HCT116 (cell line): ENCODE measurements at regions not wholly inside any gene's neighbourhood (a gene's known extent, or its start where the extent isn't known, plus 50 kb on each side); places are given as distances from the start of the nearest gene placed in this dataset.

ENCODE experiments used
- ATAC-seq: fragments of 200-7000 bp; cut with Tn5 transposase; 2 replicates; pipeline ENCODE4 v1.9.1; 2020; ENCODE audit warnings: mild to moderate bottlenecking, moderate library complexity
- BruUV-seq: library from RNA; stranded (reverse); fragments of 400-500 nt; replicated peaks from 2 replicates; lab custom pipeline; 2021; lab: Mats Ljungman, UMichigan
- CTCF ChIA-PET: fragments of 300-600 bp; sonication (Branson Sonifier 250); formaldehyde crosslinking; loops from one replicate; lab custom pipeline; 2021; ENCODE audit warnings: antibody characterized with exemption; lab: Charles Lee
- POLR2A ChIA-PET: fragments of 300-600, 350-600 bp; sonication (Branson Sonifier 250); formaldehyde crosslinking; loops from one replicate; lab custom pipeline; 2021; ENCODE audit warnings: antibody characterized with exemption; lab: Charles Lee
- RAD21 ChIA-PET, 2 experiments: fragments of 300-600 bp; sonication (Branson Sonifier 250); formaldehyde crosslinking; loops; one replicate each; lab custom pipeline; 2023; ENCODE audit warnings: low total read pairs in 2 of 2; ENCODE audit not compliant: uncharacterized antibody in 2 of 2, unreplicated experiment in 2 of 2, low non-redundant PET in 1 of 2; lab: Charles Lee
- DNase-seq: peaks from one replicate; pipeline ENCODE4 v3.0.0-alpha.2; 2010; ENCODE audit warnings: low read depth, low spot score
- H2AFZ ChIP-seq: fragments of 200-600 bp; shearing (Covaris generic), sonication (generic); 2 replicates; pipeline ENCODE4 v1.6.1; 2017; ENCODE audit warnings: low read depth, mixed run types, mixed read lengths, antibody characterized with exemption, low read length; ENCODE audit not compliant: poor library complexity, severe bottlenecking
- H3K27ac ChIP-seq: 2 replicates; pipeline ENCODE4 v1.5.1; 2012; ENCODE audit warnings: low read depth, low read length
- H3K27me3 ChIP-seq: fragments of 200-600 bp; sonication (generic); 2 replicates; pipeline ENCODE4 v1.6.1; 2016; ENCODE audit warnings: mixed run types, low read length, mixed read lengths; ENCODE audit not compliant: insufficient read depth
- H3K36me3 ChIP-seq, 2 experiments: fragments of 200-500 bp in 1 of 2; fragments of 200-600 bp in 1 of 2; sonication (Bioruptor generic) in 1 of 2; sonication (generic) in 1 of 2; 2 replicates each; pipeline versions ENCODE4 v1.5.1 to v1.6.1; 2014 to 2016; ENCODE audit warnings: low read length in 2 of 2, inconsistent platforms in 1 of 2, mixed read lengths in 1 of 2, mixed run types in 1 of 2; ENCODE audit not compliant: insufficient read depth in 2 of 2, control insufficient read depth in 1 of 2
- H3K4me1 ChIP-seq, 2 experiments: fragments of 200-600 bp in 1 of 2; sonication (generic) in 1 of 2; 2 replicates each; pipeline versions ENCODE4 v1.5.1 to v1.6.1; 2012 to 2017; ENCODE audit warnings: low read length in 2 of 2, inconsistent platforms in 1 of 2, mild to moderate bottlenecking in 1 of 2, mixed read lengths in 1 of 2, mixed run types in 1 of 2, moderate library complexity in 1 of 2; ENCODE audit not compliant: insufficient read depth in 2 of 2, control insufficient read depth in 1 of 2
- H3K4me2 ChIP-seq: fragments of 200-600 bp; sonication (generic); 2 replicates; pipeline ENCODE4 v1.6.1; 2017; ENCODE audit warnings: mixed run types, low read length, mixed read lengths
- H3K4me3 ChIP-seq, 2 experiments: fragments of 200-600 bp in 1 of 2; sonication (generic) in 1 of 2; replicated peaks in 1 of 2; 2 replicates each; pipeline ENCODE4 v1.5.1; 2011 to 2016; ENCODE audit warnings: low read length in 2 of 2, control low read depth in 1 of 2, low read depth in 1 of 2, mild to moderate bottlenecking in 1 of 2, mixed read lengths in 1 of 2, mixed run types in 1 of 2
- H3K79me2 ChIP-seq: fragments of 200-600 bp; sonication (generic); 2 replicates; pipeline ENCODE4 v1.6.1; 2017; ENCODE audit warnings: mild to moderate bottlenecking, mixed run types, low read length, moderate library complexity, mixed read lengths; ENCODE audit not compliant: insufficient read depth
- H3K9ac ChIP-seq: fragments of 200-600 bp; sonication (generic); 2 replicates; pipeline ENCODE4 v1.6.1; 2016; ENCODE audit warnings: low read length, mixed read lengths
- H3K9me2 ChIP-seq: fragments of 200-600 bp; sonication (generic), shearing (Covaris generic); 2 replicates; pipeline ENCODE4 v1.6.1; 2017; ENCODE audit warnings: mixed run types, mild to moderate bottlenecking, moderate library complexity; ENCODE audit not compliant: insufficient read depth
- H3K9me3 ChIP-seq, 2 experiments: fragments of 200-500 bp in 1 of 2; fragments of 200-600 bp in 1 of 2; sonication (Bioruptor generic) in 1 of 2; sonication (generic) in 1 of 2; 2 replicates each; pipeline ENCODE4 v1.6.1; 2014 to 2017; ENCODE audit warnings: low read length in 2 of 2, mixed read lengths in 2 of 2, inconsistent platforms in 1 of 2, low read depth in 1 of 2, mild to moderate bottlenecking in 1 of 2, mixed run types in 1 of 2, moderate library complexity in 1 of 2; ENCODE audit not compliant: control insufficient read depth in 1 of 2, insufficient read depth in 1 of 2
- H4K20me1 ChIP-seq: fragments of 200-600 bp; sonication (generic), shearing (Covaris generic); 2 replicates; pipeline ENCODE4 v1.6.1; 2017; ENCODE audit warnings: mixed run types, mild to moderate bottlenecking, moderate library complexity; ENCODE audit not compliant: insufficient read depth
- CEBPB ChIP-seq: IDR thresholded peaks from 2 replicates; pipeline ENCODE4 v1.6.1; 2012; ENCODE audit warnings: low read depth
- CTCF ChIP-seq, 3 experiments: fragments of 200-600 bp in 1 of 3; sonication (generic) in 1 of 3; IDR thresholded peaks in 2 of 3; conservative IDR thresholded peaks in 1 of 3; 2 replicates each; pipeline ENCODE4 v1.5.1; 2012 to 2017; ENCODE audit warnings: low read depth in 2 of 3, low read length in 2 of 3, antibody characterized with exemption in 1 of 3, borderline replicate concordance in 1 of 3, control low read depth in 1 of 3, mild to moderate bottlenecking in 1 of 3, mixed read lengths in 1 of 3, mixed run types in 1 of 3, moderate library complexity in 1 of 3; ENCODE audit not compliant: insufficient read depth in 1 of 3
- EZH2phosphoT487 ChIP-seq: fragments of 200-600 bp; IDR thresholded peaks from 2 replicates; pipeline ENCODE4 v1.6.1; 2018; ENCODE audit warnings: antibody characterized with exemption, borderline replicate concordance
- JUND ChIP-seq: IDR thresholded peaks from 2 replicates; pipeline ENCODE4 v1.6.1; 2012
- MAX ChIP-seq: IDR thresholded peaks from 2 replicates; pipeline ENCODE4 v1.6.1; 2012
- RAD21 ChIP-seq: IDR thresholded peaks from 2 replicates; pipeline ENCODE4 v1.6.1; 2012; ENCODE audit warnings: low read depth, mild to moderate bottlenecking
- SRF ChIP-seq: IDR thresholded peaks from 2 replicates; pipeline ENCODE4 v1.6.1; 2012; ENCODE audit warnings: low read depth
- TCF7L2 ChIP-seq: IDR thresholded peaks from 2 replicates; pipeline ENCODE4 v1.7.0; 2011; ENCODE audit warnings: borderline replicate concordance, inconsistent platforms; ENCODE audit not compliant: insufficient read depth, insufficient read length; ENCODE audit errors: extremely low read depth
- YY1 ChIP-seq: IDR thresholded peaks from 2 replicates; pipeline ENCODE4 v1.6.1; 2011; ENCODE audit warnings: low read length, low read depth, moderate library complexity, mild to moderate bottlenecking; ENCODE audit not compliant: insufficient replicate concordance; ENCODE audit errors: extremely low read depth
- ZNF274 ChIP-seq: fragments of 200-500 bp; sonication (Bioruptor generic); IDR thresholded peaks from 2 replicates; pipeline ENCODE4 v1.6.1; 2014; ENCODE audit warnings: mild to moderate bottlenecking, low read depth, low read length, inconsistent platforms
- intact Hi-C: fragments of 100-400 bp; cut with micrococcal nuclease; formaldehyde crosslinking; loops from 2 replicates; pipeline ENCODE4 v1.10.0; 2022

- no peak overlapping the region for H2AFZ ChIP-seq
- DNase-seq (no peak), ATAC-seq (no peak)
- TF ChIP-seq TCF7L2 (no peak), SRF (no peak), RAD21 (no peak), ZNF274 (no peak), MAX (no peak), YY1 (no peak), EZH2phosphoT487 (no peak), JUND (no peak)
- ChIA-PET RAD21 (no interaction called here), POLR2A (no interaction called here), CTCF (no interaction called here)
- no peaks in the 10 kb centered on the region for H3K36me3 ChIP-seq
- H3K27me3 ChIP-seq: no peaks in the 10 kb centered on the region; the same call in 1 of the 2 replicates
- H3K79me2 ChIP-seq: no peaks in the 10 kb centered on the region
- BruUV-seq: no TSS peak
- no peak overlapping the region for H3K4me3 ChIP-seq
- no peak overlapping the region for H3K27ac ChIP-seq
- H3K4me2 ChIP-seq: no peak overlapping the region
- no peaks in the 10 kb centered on the region for H3K4me1 ChIP-seq
- H3K9me3 ChIP-seq: no peaks in the 10 kb centered on the region
- H4K20me1 ChIP-seq: no peaks in the 10 kb centered on the region
- H3K9ac ChIP-seq: no peak overlapping the region
- intact Hi-C loops: no loop called here
- H3K9me2 ChIP-seq: no peaks in the 10 kb centered on the region
Observed at GRCh38 chr18:24988253-24988840, 363.6 kb downstream of the ZNF521 start.

- Histone ChIP-seq H3K9me3 (no peaks in the 10 kb centered on the region), H3K79me2 (no peaks in the 10 kb centered on the region), H3K27ac (no peak overlapping the region), H3K9ac (no peak overlapping the region), H3K27me3 (no peaks in the 10 kb centered on the region; the same call in 1 of the 2 replicates), H2AFZ (no peak overlapping the region), H3K4me1 (no peaks in the 10 kb centered on the region), H4K20me1 (no peaks in the 10 kb centered on the region), H3K4me2 (no peak overlapping the region), H3K36me3 (no peaks in the 10 kb centered on the region), H3K4me3 (no peak overlapping the region), H3K9me2 (no peaks in the 10 kb centered on the region)
- no peak for DNase-seq
- BruUV-seq: no TSS peak
- POLR2A ChIA-PET: no interaction called here
- CTCF ChIA-PET: no interaction called here
- TF ChIP-seq CTCF (IDR thresholded peaks at IDR 0.05 in 2 of 3, conservative IDR thresholded peaks at IDR 0.05 in 1 of 3; ENCODE audit: borderline replicate concordance in 1 of 3, insufficient read depth in 1 of 3, low read depth in 2 of 3, low read length in 2 of 3) (0 out of 6 replicates have a peak, but pooled peaks of 1 of the 3 experiments have one; percentile 10), CEBPB (no peak)
- intact Hi-C loops: no loop called here
- no peak for ATAC-seq
- RAD21 ChIA-PET: no interaction called here
Observed at GRCh38 chr18:24989760-24990593, 362.0 kb downstream of the ZNF521 start.
